ENCODE measurements at regions not wholly inside any gene's neighbourhood (a gene's known extent, or its start where the extent isn't known, plus 50 kb on each side); places are given as distances from the start of the nearest gene placed in this dataset.

- Histone ChIP-seq H3K4me1 (ENCODE audit: control insufficient read depth in 2 of 2, insufficient read depth in 2 of 2, low read length in 1 of 2) (no peaks in the 10 kb centered on the region), H3K36me3 (ENCODE audit: control insufficient read depth in 2 of 2, insufficient read depth in 2 of 2, low read length in 1 of 2) (no peaks in the 10 kb centered on the region), H3K4me3 (ENCODE audit: low read depth in 1 of 2, low read length in 2 of 2) (no peak overlapping the region), H3K27me3 (ENCODE audit: control insufficient read depth in 1 of 2, insufficient read depth in 2 of 2, low read length in 2 of 2) (no peaks in the 10 kb centered on the region), H3K9me3 (ENCODE audit: control insufficient read depth in 2 of 2, insufficient read depth in 1 of 2, low read depth in 1 of 2, low read length in 1 of 2) (no peaks in the 10 kb centered on the region), H3K27ac (ENCODE audit: low read depth in 2 of 2, low read length in 1 of 2) (no peak overlapping the region)
- WGBS, 2 donors, result 18 to 19% methylated on average over 1 of the region's 1 CpG
Observed at GRCh38 chr1:88549536-88549935, 134.5 kb upstream of the PKN2 start.

GRCh38 chr1:88552226-88552625 is 131.8 kb upstream of the PKN2 start:
- WGBS, 2 donors, result 76 to 83% methylated on average over 2 of the region's 2 CpGs
- H3K4me1 ChIP-seq (ENCODE audit: control insufficient read depth in 2 of 2, insufficient read depth in 2 of 2, low read length in 1 of 2), result no peaks in the 10 kb centered on the region
- H3K9me3 ChIP-seq (ENCODE audit: control insufficient read depth in 2 of 2, insufficient read depth in 1 of 2, low read depth in 1 of 2, low read length in 1 of 2), result no peaks in the 10 kb centered on the region

GRCh38 chr1:88557014-88557413 is 127.1 kb upstream of the PKN2 start:
- Histone ChIP-seq H3K4me1 (ENCODE audit: control insufficient read depth in 2 of 2, insufficient read depth in 2 of 2, low read length in 1 of 2) (no peaks in the 10 kb centered on the region), H3K27me3 (ENCODE audit: control insufficient read depth in 1 of 2, insufficient read depth in 2 of 2, low read length in 2 of 2) (no peaks in the 10 kb centered on the region), H3K36me3 (ENCODE audit: control insufficient read depth in 2 of 2, insufficient read depth in 2 of 2, low read length in 1 of 2) (no peaks in the 10 kb centered on the region), H3K4me3 (ENCODE audit: low read depth in 1 of 2, low read length in 2 of 2) (no peak overlapping the region), H3K27ac (ENCODE audit: low read depth in 2 of 2, low read length in 1 of 2) (no peak overlapping the region), H3K9me3 (ENCODE audit: control insufficient read depth in 2 of 2, insufficient read depth in 1 of 2, low read depth in 1 of 2, low read length in 1 of 2) (no peaks in the 10 kb centered on the region)
- WGBS, 2 donors, result 86 to 92% methylated on average over 3 of the region's 3 CpGs

More at GRCh38 chr1:88552226-88552625, 131.8 kb upstream of the PKN2 start:
- no peaks in the 10 kb centered on the region for H3K27me3 ChIP-seq (ENCODE audit: control insufficient read depth in 1 of 2, insufficient read depth in 2 of 2, low read length in 2 of 2)
- no peak overlapping the region for H3K27ac ChIP-seq (ENCODE audit: low read depth in 2 of 2, low read length in 1 of 2)
- H3K4me3 ChIP-seq (ENCODE audit: low read depth in 1 of 2, low read length in 2 of 2), result no peak overlapping the region
- H3K36me3 ChIP-seq (ENCODE audit: control insufficient read depth in 2 of 2, insufficient read depth in 2 of 2, low read length in 1 of 2), result no peaks in the 10 kb centered on the region

GRCh38 chr1:88560621-88561020 is 123.5 kb upstream of the PKN2 start:
- H3K27ac ChIP-seq (ENCODE audit: low read depth in 2 of 2, low read length in 1 of 2), result no peak overlapping the region
- H3K36me3 ChIP-seq (ENCODE audit: control insufficient read depth in 2 of 2, insufficient read depth in 2 of 2, low read length in 1 of 2), result no peaks in the 10 kb centered on the region

GRCh38 chr1:88562991-88563390 is 121.1 kb upstream of the PKN2 start:
- H3K27me3 ChIP-seq (ENCODE audit: control insufficient read depth in 1 of 2, insufficient read depth in 2 of 2, low read length in 2 of 2), result no peaks in the 10 kb centered on the region
- H3K4me3 ChIP-seq (ENCODE audit: low read depth in 1 of 2, low read length in 2 of 2), result no peak overlapping the region
- no peaks in the 10 kb centered on the region for H3K36me3 ChIP-seq (ENCODE audit: control insufficient read depth in 2 of 2, insufficient read depth in 2 of 2, low read length in 1 of 2)
- H3K4me1 ChIP-seq (ENCODE audit: control insufficient read depth in 2 of 2, insufficient read depth in 2 of 2, low read length in 1 of 2), result no peaks in the 10 kb centered on the region
- no peaks in the 10 kb centered on the region for H3K9me3 ChIP-seq (ENCODE audit: control insufficient read depth in 2 of 2, insufficient read depth in 1 of 2, low read depth in 1 of 2, low read length in 1 of 2)
- H3K27ac ChIP-seq (ENCODE audit: low read depth in 2 of 2, low read length in 1 of 2), result no peak overlapping the region
- 58 to 64% methylated on average over 3 of the region's 3 CpGs for WGBS, 2 donors

More at GRCh38 chr1:88560621-88561020, 123.5 kb upstream of the PKN2 start:
- Histone ChIP-seq H3K4me3 (ENCODE audit: low read depth in 1 of 2, low read length in 2 of 2) (no peak overlapping the region), H3K27me3 (ENCODE audit: control insufficient read depth in 1 of 2, insufficient read depth in 2 of 2, low read length in 2 of 2) (no peaks in the 10 kb centered on the region), H3K9me3 (ENCODE audit: control insufficient read depth in 2 of 2, insufficient read depth in 1 of 2, low read depth in 1 of 2, low read length in 1 of 2) (no peaks in the 10 kb centered on the region), H3K4me1 (ENCODE audit: control insufficient read depth in 2 of 2, insufficient read depth in 2 of 2, low read length in 1 of 2) (no peaks in the 10 kb centered on the region)
- 76 to 78% methylated on average over 3 of the region's 3 CpGs for WGBS, 2 donors

- Histone ChIP-seq H3K36me3 (ENCODE audit: control insufficient read depth in 2 of 2, insufficient read depth in 2 of 2, low read length in 1 of 2) (no peaks in the 10 kb centered on the region), H3K9me3 (ENCODE audit: control insufficient read depth in 2 of 2, insufficient read depth in 1 of 2, low read depth in 1 of 2, low read length in 1 of 2) (no peaks in the 10 kb centered on the region), H3K4me3 (ENCODE audit: low read depth in 1 of 2, low read length in 2 of 2) (no peak overlapping the region), H3K27me3 (ENCODE audit: control insufficient read depth in 1 of 2, insufficient read depth in 2 of 2, low read length in 2 of 2) (no peaks in the 10 kb centered on the region), H3K4me1 (ENCODE audit: control insufficient read depth in 2 of 2, insufficient read depth in 2 of 2, low read length in 1 of 2) (no peaks in the 10 kb centered on the region), H3K27ac (ENCODE audit: low read depth in 2 of 2, low read length in 1 of 2) (no peak overlapping the region)
- WGBS, 2 donors, result 79 to 84% methylated on average over 9 of the region's 9 CpGs
Observed at GRCh38 chr1:88566615-88567387, 117.3 kb upstream of the PKN2 start.

- Histone ChIP-seq H3K4me3 (ENCODE audit: low read depth in 1 of 2, low read length in 2 of 2) (no peak overlapping the region), H3K9me3 (ENCODE audit: control insufficient read depth in 2 of 2, insufficient read depth in 1 of 2, low read depth in 1 of 2, low read length in 1 of 2) (no peaks in the 10 kb centered on the region), H3K4me1 (ENCODE audit: control insufficient read depth in 2 of 2, insufficient read depth in 2 of 2, low read length in 1 of 2) (no peaks in the 10 kb centered on the region), H3K36me3 (ENCODE audit: control insufficient read depth in 2 of 2, insufficient read depth in 2 of 2, low read length in 1 of 2) (no peaks in the 10 kb centered on the region), H3K27ac (ENCODE audit: low read depth in 2 of 2, low read length in 1 of 2) (no peak overlapping the region), H3K27me3 (ENCODE audit: control insufficient read depth in 1 of 2, insufficient read depth in 2 of 2, low read length in 2 of 2) (peaks cover 0 to 2% of the 10 kb centered on the region in 2 donors)
- WGBS, 2 donors, result 58 to 59% methylated on average over 1 of the region's 1 CpG
Observed at GRCh38 chr1:88571506-88571905, 112.6 kb upstream of the PKN2 start.

- H3K9me3 ChIP-seq (ENCODE audit: control insufficient read depth in 2 of 2, insufficient read depth in 1 of 2, low read depth in 1 of 2, low read length in 1 of 2), result no peaks in the 10 kb centered on the region
- no peak overlapping the region for H3K4me3 ChIP-seq (ENCODE audit: low read depth in 1 of 2, low read length in 2 of 2)
- 85 to 87% methylated on average over 3 of the region's 3 CpGs for WGBS, 2 donors
- H3K4me1 ChIP-seq (ENCODE audit: control insufficient read depth in 2 of 2, insufficient read depth in 2 of 2, low read length in 1 of 2), result no peaks in the 10 kb centered on the region
- no peaks in the 10 kb centered on the region for H3K36me3 ChIP-seq (ENCODE audit: control insufficient read depth in 2 of 2, insufficient read depth in 2 of 2, low read length in 1 of 2)
- H3K27me3 ChIP-seq (ENCODE audit: control insufficient read depth in 1 of 2, insufficient read depth in 2 of 2, low read length in 2 of 2), result peaks cover 0 to 2% of the 10 kb centered on the region in 2 donors
- H3K27ac ChIP-seq (ENCODE audit: low read depth in 2 of 2, low read length in 1 of 2), result no peak overlapping the region
Observed at GRCh38 chr1:88579598-88579997, 104.5 kb upstream of the PKN2 start.

- H3K27me3 ChIP-seq (ENCODE audit: control insufficient read depth in 1 of 2, insufficient read depth in 2 of 2, low read length in 2 of 2), result no peaks in the 10 kb centered on the region
- no peaks in the 10 kb centered on the region for H3K9me3 ChIP-seq (ENCODE audit: control insufficient read depth in 2 of 2, insufficient read depth in 1 of 2, low read depth in 1 of 2, low read length in 1 of 2)
- no peak overlapping the region for H3K4me3 ChIP-seq (ENCODE audit: low read depth in 1 of 2, low read length in 2 of 2)
- H3K27ac ChIP-seq (ENCODE audit: low read depth in 2 of 2, low read length in 1 of 2), result no peak overlapping the region
- WGBS, 2 donors, result 59 to 70% methylated on average over 2 of the region's 2 CpGs
- no peaks in the 10 kb centered on the region for H3K36me3 ChIP-seq (ENCODE audit: control insufficient read depth in 2 of 2, insufficient read depth in 2 of 2, low read length in 1 of 2)
- no peaks in the 10 kb centered on the region for H3K4me1 ChIP-seq (ENCODE audit: control insufficient read depth in 2 of 2, insufficient read depth in 2 of 2, low read length in 1 of 2)
Observed at GRCh38 chr1:88581703-88582102, 102.4 kb upstream of the PKN2 start.

GRCh38 chr1:88593358-88593757 is 90.7 kb upstream of the PKN2 start:
- Histone ChIP-seq H3K4me1 (ENCODE audit: control insufficient read depth in 2 of 2, insufficient read depth in 2 of 2, low read length in 1 of 2) (no peaks in the 10 kb centered on the region), H3K4me3 (ENCODE audit: low read depth in 1 of 2, low read length in 2 of 2) (no peak overlapping the region), H3K36me3 (ENCODE audit: control insufficient read depth in 2 of 2, insufficient read depth in 2 of 2, low read length in 1 of 2) (no peaks in the 10 kb centered on the region), H3K9me3 (ENCODE audit: control insufficient read depth in 2 of 2, insufficient read depth in 1 of 2, low read depth in 1 of 2, low read length in 1 of 2) (no peaks in the 10 kb centered on the region), H3K27ac (ENCODE audit: low read depth in 2 of 2, low read length in 1 of 2) (no peak overlapping the region), H3K27me3 (ENCODE audit: control insufficient read depth in 1 of 2, insufficient read depth in 2 of 2, low read length in 2 of 2) (no peaks in the 10 kb centered on the region)

All from esophagus (tissue), 2 donors.